Activated naive CD4-positive, alpha-beta T cell treated with anti-CD3 and anti-CD28 coated beads for 36 hours (primary cell): ENCODE measurements at regions not wholly inside any gene's neighbourhood (a gene's known extent, or its start where the extent isn't known, plus 50 kb on each side); places are given as distances from the start of the nearest gene placed in this dataset.

Experiments used
- CTCF ChIA-PET: fragments of 350-600 bp; sonication (Branson Sonifier 250); formaldehyde crosslinking; loops from one replicate; lab custom pipeline; 2021; ENCODE audit warnings: antibody characterized with exemption; lab: Charles Lee
- DNase-seq: peaks from one replicate; pipeline ENCODE4 v3.0.0-alpha.2; 2020
- H3K27ac Mint-ChIP-seq: one replicate; pipeline ENCODE4 v1.8.0; 2021; ENCODE audit warnings: mild to moderate bottlenecking, mixed read lengths
- H3K27me3 Mint-ChIP-seq: one replicate; pipeline ENCODE4 v1.8.0; 2021; ENCODE audit warnings: low read depth, mixed read lengths
- H3K36me3 Mint-ChIP-seq: one replicate; pipeline ENCODE4 v1.8.0; 2021; ENCODE audit warnings: low read depth, mixed read lengths
- H3K4me1 Mint-ChIP-seq: one replicate; pipeline ENCODE4 v1.8.0; 2021; ENCODE audit warnings: low read depth, mixed read lengths
- H3K4me3 Mint-ChIP-seq: one replicate; pipeline ENCODE4 v1.8.0; 2021; ENCODE audit warnings: mild to moderate bottlenecking, moderate library complexity, mixed read lengths
- H3K9me3 Mint-ChIP-seq: one replicate; pipeline ENCODE4 v1.8.0; 2021; ENCODE audit warnings: mixed read lengths
- intact Hi-C: fragments of 100-400 bp; cut with micrococcal nuclease; formaldehyde crosslinking; loops from one replicate; pipeline ENCODE4 v1.15.1; 2023

DNA sequence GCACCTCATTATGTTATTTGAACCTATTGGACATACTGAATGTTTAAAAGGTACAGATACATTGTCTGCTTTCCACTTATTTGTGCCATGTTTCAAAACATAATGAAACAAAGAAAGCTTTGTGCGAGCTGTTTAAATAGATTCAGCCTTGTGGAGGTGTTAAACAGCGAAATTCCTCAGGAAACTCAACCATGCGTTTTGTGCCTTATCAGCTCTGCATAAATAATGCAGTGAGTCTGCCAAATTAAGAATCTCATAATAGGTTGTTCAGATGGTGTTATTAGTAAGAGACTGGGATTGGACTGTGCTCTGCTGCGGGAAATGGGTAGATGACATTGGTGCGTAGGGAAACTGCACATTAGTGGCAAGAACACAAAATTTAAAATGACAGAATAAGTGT lies 163.7 kb upstream of the CLEC14A start:
- H3K4me3 Mint-ChIP-seq: no peak overlapping the region
- intact Hi-C loops: no loop called here
- DNase-seq: no peak
- no peak overlapping the region for H3K27ac Mint-ChIP-seq
- CTCF ChIA-PET: no interaction called here
- H3K27me3 Mint-ChIP-seq: no peaks in the 10 kb centered on the region
- H3K4me1 Mint-ChIP-seq: no peaks in the 10 kb centered on the region
- H3K9me3 Mint-ChIP-seq: peaks cover 10% of the 10 kb centered on the region
- H3K36me3 Mint-ChIP-seq: peaks cover 1% of the 10 kb centered on the region

DNA sequence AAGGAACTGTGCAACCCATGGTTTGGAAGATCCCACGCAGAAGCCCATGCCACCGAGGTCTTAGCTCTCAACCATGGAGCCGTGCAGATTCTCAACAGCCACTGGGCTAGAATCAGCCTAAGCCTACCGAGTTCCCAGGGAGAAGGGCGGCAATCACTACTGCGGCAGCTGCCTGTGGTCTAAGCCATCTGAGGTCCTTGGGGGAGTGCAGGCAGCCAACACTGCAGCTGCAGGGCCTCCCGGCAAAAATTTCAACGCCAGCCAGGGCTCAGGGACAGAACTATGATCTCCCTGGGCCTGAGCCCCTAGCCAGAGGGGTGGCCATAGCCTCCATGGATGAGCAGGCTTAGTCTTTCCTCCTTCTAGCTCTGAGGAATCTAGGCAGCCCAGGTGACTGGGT lies 156.8 kb upstream of the CLEC14A start:
- Mint-ChIP-seq H3K4me1 (no peaks in the 10 kb centered on the region), H3K27ac (no peak overlapping the region), H3K27me3 (peaks cover 14% of the 10 kb centered on the region), H3K36me3 (no peaks in the 10 kb centered on the region), H3K9me3 (no peaks in the 10 kb centered on the region), H3K4me3 (no peak overlapping the region)
- intact Hi-C loops: no loop called here
- no peak for DNase-seq
- CTCF ChIA-PET: no interaction called here

DNA sequence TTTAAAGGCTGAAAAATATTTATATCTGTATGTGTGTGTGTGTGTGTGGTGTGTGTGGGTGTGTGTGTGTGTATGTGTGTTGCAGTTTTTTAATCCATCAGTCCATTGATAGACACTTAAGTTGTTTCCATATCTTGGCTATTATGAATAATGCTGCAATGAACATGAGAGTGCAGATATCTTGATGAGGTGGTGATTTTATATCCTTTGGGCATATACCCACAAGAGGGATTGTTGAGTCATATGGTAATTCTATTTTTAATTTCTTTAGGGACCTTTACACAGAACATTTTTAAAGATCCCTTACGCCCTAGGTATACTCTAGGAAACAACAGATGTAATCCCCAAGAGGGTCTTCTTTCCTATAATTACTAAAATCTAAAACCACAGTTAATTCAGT lies 154.5 kb upstream of the CLEC14A start:
- no peaks in the 10 kb centered on the region for H3K9me3 Mint-ChIP-seq
- intact Hi-C loops: no loop called here
- no peak overlapping the region for H3K4me3 Mint-ChIP-seq
- DNase-seq: no peak
- H3K36me3 Mint-ChIP-seq: no peaks in the 10 kb centered on the region
- no peak overlapping the region for H3K27ac Mint-ChIP-seq
- H3K27me3 Mint-ChIP-seq: peaks cover 16% of the 10 kb centered on the region
- H3K4me1 Mint-ChIP-seq: no peaks in the 10 kb centered on the region
- CTCF ChIA-PET: no interaction called here

DNA sequence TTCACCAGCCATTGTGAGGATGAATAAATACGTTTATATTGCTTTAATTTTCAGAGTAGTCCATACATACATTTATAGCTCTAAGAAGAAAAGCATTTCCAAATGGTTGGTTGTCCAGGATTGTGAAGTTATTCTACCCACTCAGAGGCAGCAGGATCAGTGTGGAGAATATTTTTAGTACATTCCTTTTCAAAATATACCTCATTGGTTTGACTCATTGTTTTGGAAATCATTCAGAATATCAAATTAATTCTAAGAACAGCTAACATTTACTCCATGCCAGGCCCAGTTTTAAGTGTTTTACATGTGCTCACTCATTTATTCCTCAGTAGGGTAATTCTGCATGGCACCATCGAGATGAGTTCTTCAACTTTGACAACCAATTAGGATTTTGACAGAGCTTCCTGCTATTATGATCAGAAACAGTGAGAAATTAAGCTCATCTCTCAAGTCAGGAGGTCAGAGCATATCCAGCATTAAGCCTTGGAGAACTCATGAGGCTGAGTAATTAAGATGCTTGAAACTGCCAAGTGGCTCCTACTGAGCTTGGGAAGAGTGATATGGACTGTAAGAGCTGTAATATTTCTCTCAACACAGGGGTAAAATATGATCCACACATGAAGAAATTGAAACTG lies 153.3 kb upstream of the CLEC14A start:
- H3K4me1 Mint-ChIP-seq: no peaks in the 10 kb centered on the region
- DNase-seq: no peak
- intact Hi-C loops: no loop called here
- peaks cover 16% of the 10 kb centered on the region for H3K27me3 Mint-ChIP-seq
- H3K9me3 Mint-ChIP-seq: no peaks in the 10 kb centered on the region
- no peaks in the 10 kb centered on the region for H3K36me3 Mint-ChIP-seq
- H3K27ac Mint-ChIP-seq: no peak overlapping the region
- H3K4me3 Mint-ChIP-seq: no peak overlapping the region
- CTCF ChIA-PET: interaction anchor here (0.6 kb wide), 1 partner anchor 196 kb away, joined by 3 read pairs; no protein-coding TSS in a partner anchor

DNA sequence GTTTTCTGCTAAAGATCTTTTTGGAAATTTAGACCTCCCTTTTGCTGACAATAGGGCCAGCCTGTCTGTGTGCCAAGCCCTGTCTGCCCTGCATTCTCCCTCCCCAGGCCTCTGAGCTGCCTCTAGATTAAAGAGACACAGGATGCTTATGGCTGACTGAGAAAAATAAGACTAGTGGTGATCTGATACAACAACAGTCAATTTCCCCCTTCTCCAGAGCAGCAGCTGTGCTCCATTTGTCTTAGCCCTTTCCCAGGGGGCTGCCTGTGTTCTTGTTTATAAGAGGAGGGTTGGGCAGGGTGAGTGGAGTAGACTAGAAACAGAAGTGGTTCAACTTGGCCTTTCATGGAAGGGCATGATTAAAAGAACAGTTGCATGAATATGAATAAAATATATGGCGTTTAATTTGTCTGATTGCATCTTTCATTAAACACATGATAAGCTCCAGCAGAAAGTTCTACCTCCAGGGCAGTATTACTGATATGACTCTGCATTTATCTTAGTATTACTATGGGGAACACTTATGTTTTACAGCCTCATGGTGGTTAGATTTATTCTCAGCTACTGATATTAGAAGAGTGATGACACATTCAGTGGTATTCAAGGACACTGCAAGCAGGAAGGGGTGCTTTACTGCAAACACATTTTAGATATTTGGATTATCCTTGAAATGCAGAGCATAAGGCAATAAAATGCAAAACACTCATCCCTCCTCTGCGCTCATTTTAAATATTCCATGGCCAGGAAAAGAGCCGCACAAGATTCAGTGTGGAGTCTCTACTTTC lies 150.2 kb upstream of the CLEC14A start:
- no peak overlapping the region for H3K27ac Mint-ChIP-seq
- DNase-seq: no peak
- intact Hi-C loops: no loop called here
- H3K9me3 Mint-ChIP-seq: no peaks in the 10 kb centered on the region
- no peaks in the 10 kb centered on the region for H3K36me3 Mint-ChIP-seq
- CTCF ChIA-PET: interaction anchor here (0.9 kb wide), 1 partner anchor 1176 kb away, joined by 3 read pairs; no protein-coding TSS in a partner anchor
- H3K4me1 Mint-ChIP-seq: no peaks in the 10 kb centered on the region
- no peak overlapping the region for H3K4me3 Mint-ChIP-seq
- peaks cover 4% of the 10 kb centered on the region for H3K27me3 Mint-ChIP-seq

DNA sequence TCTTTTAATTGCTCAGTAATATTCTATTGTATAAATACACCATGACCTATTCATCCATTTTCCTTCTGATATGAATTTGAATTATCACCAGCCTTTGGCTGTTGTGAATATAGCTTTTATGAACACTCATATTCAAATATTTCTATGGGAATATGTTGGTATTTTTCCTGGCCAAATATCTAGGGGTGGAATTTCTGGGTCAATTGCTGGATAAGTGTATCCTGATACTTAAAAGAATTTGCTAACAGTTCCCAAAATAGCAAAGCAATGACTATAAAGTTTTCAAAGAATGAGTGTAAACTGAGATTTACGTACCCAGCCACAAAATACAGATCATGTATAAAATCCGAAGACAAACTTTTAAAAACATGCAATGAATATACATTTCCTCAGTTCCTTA lies 148.7 kb upstream of the CLEC14A start:
- Mint-ChIP-seq H3K4me1 (no peaks in the 10 kb centered on the region), H3K4me3 (no peak overlapping the region), H3K27me3 (peaks cover 2% of the 10 kb centered on the region), H3K36me3 (no peaks in the 10 kb centered on the region), H3K9me3 (no peaks in the 10 kb centered on the region), H3K27ac (no peak overlapping the region)
- no peak for DNase-seq
- CTCF ChIA-PET: no interaction called here
- intact Hi-C loops: no loop called here

DNA sequence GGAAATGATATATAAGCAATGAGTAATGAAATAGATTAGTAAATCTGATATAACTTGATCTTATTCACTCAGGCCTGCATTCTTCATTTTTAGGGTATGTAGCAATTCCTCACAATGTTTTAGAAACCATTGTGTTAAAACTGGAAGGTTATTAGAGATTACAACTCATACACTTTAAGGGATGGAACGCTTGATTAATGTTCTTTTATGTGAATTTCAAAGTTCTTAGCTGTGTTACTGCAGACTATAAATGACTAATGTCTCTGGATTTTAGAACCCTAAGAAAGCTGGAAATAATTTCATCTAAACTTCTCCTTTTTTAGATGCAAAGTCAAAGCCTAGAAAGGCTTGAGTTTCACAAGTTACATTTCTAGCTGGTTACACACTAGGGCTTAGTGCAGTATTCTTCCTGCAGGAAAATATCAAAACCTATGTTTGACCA lies 148.2 kb upstream of the CLEC14A start:
- Mint-ChIP-seq H3K9me3 (no peaks in the 10 kb centered on the region), H3K27ac (no peak overlapping the region), H3K36me3 (no peaks in the 10 kb centered on the region), H3K27me3 (peaks cover 2% of the 10 kb centered on the region), H3K4me1 (no peaks in the 10 kb centered on the region), H3K4me3 (no peak overlapping the region)
- DNase-seq: no peak
- CTCF ChIA-PET: no interaction called here
- intact Hi-C loops: no loop called here

DNA sequence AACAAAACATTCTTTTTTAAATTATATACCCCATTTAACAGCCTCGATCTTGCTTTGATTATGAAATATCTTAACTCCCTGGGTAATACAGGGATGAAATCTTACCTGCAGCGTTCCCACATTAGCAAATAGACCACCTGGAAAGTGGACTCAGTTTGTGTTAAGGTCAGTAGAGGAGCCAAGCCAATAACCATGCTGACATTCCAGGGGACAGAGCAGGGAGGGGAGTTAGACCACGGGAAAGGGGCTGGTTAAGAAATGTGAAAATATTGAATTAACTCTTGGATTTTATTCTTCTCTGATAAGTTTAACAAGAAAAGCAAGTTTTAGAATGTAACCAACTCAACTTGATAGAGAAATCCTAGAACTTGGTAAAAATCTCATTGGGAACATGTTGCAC lies 144.9 kb upstream of the CLEC14A start:
- CTCF ChIA-PET: no interaction called here
- H3K4me3 Mint-ChIP-seq: no peak overlapping the region
- H3K4me1 Mint-ChIP-seq: no peaks in the 10 kb centered on the region

DNA sequence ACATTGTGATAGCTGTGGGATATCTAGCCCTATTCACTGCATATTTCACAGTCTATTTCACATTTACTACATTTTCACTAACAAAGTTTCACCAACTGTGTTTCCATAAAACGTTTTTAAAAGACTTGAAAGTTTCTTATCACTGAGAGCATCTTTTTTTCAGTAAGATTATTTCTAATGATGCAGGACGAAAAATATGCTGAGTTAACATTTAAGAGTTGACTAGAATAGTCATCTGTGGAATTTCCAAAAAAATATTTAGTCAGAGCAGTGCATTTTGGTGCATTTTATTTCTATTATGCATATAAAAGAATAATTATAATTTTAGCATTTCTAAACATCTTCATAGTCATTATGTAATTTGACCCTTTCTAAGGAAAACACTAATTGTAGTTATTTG lies 143.8 kb upstream of the CLEC14A start:
- Mint-ChIP-seq H3K36me3 (no peaks in the 10 kb centered on the region), H3K4me1 (no peaks in the 10 kb centered on the region), H3K27ac (no peak overlapping the region), H3K27me3 (no peaks in the 10 kb centered on the region), H3K9me3 (no peaks in the 10 kb centered on the region), H3K4me3 (no peak overlapping the region)
- no peak for DNase-seq
- intact Hi-C loops: no loop called here
- CTCF ChIA-PET: no interaction called here

More for the DNA sequence above, 144.9 kb upstream of the CLEC14A start:
- no peaks in the 10 kb centered on the region for H3K9me3 Mint-ChIP-seq
- no peak overlapping the region for H3K27ac Mint-ChIP-seq
- intact Hi-C loops: no loop called here
- H3K36me3 Mint-ChIP-seq: no peaks in the 10 kb centered on the region
- no peak for DNase-seq
- no peaks in the 10 kb centered on the region for H3K27me3 Mint-ChIP-seq

DNA sequence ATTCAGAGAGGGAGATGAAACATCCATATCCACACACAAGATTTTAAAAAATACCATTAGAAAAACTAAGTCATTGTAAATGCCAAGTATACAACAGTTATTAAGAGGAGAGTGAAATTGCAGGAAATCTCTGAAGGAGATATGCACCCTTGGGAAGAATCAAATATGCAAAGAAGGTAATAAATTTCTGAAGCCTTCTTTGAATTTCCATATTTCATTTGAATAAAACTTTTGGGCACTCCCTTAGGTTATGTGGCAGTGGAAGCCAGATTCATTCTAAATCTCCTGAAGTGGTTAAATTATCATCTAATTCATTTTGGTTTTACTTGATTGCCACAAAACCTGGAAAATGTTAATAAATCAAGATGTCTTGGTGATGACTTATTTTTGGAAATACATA lies 138.9 kb upstream of the CLEC14A start:
- DNase-seq: no peak
- intact Hi-C loops: no loop called here
- Mint-ChIP-seq H3K9me3 (no peaks in the 10 kb centered on the region), H3K4me1 (no peaks in the 10 kb centered on the region), H3K36me3 (no peaks in the 10 kb centered on the region), H3K27me3 (peaks cover 5% of the 10 kb centered on the region), H3K4me3 (no peak overlapping the region), H3K27ac (no peak overlapping the region)
- CTCF ChIA-PET: no interaction called here

DNA sequence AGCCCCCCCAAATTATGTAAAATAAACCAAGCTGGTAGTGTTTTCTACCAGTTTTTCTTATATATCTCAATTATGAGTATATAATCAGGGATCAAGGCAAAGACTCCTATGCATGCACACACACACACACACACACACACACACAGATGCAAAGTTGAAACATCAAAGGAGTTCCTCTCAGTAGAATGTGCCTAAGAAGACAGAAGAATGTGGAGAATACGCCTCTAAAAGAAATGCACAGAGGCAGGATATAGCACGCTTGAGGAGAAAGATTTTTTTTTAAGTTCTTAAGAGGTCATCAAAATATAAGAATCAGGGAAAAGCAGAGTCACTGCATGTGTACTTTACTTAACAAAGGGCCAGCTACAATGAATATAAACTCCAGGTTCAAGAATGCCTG lies 138.2 kb upstream of the CLEC14A start:
- no peaks in the 10 kb centered on the region for H3K36me3 Mint-ChIP-seq
- no peaks in the 10 kb centered on the region for H3K4me1 Mint-ChIP-seq
- CTCF ChIA-PET: no interaction called here
- H3K4me3 Mint-ChIP-seq: no peak overlapping the region
- H3K27ac Mint-ChIP-seq: no peak overlapping the region
- intact Hi-C loops: no loop called here
- peaks cover 5% of the 10 kb centered on the region for H3K27me3 Mint-ChIP-seq
- no peak for DNase-seq
- no peaks in the 10 kb centered on the region for H3K9me3 Mint-ChIP-seq

DNA sequence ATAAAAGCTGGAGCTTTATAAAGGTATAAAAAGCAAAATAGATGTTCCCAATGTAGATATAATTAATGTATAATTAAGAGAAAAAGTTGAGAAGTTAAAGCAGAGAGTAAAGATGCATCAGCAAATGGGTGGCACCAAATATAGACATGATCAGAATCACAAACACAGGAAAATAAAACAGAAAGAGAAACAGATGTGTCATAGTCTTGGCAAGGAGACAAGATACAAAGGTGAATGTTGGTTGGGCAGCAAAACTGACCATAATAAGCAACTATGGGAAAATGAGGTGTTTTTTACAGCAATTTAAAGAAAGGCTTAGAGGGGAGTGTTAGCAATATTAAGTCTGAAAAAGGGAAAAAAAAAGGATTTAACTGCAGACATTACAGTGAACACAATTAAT lies 135.4 kb upstream of the CLEC14A start:
- intact Hi-C loops: no loop called here
- Mint-ChIP-seq H3K36me3 (no peaks in the 10 kb centered on the region), H3K4me3 (no peak overlapping the region), H3K27me3 (peaks cover 5% of the 10 kb centered on the region), H3K9me3 (no peaks in the 10 kb centered on the region), H3K4me1 (no peaks in the 10 kb centered on the region), H3K27ac (no peak overlapping the region)
- CTCF ChIA-PET: no interaction called here
- DNase-seq: no peak

DNA sequence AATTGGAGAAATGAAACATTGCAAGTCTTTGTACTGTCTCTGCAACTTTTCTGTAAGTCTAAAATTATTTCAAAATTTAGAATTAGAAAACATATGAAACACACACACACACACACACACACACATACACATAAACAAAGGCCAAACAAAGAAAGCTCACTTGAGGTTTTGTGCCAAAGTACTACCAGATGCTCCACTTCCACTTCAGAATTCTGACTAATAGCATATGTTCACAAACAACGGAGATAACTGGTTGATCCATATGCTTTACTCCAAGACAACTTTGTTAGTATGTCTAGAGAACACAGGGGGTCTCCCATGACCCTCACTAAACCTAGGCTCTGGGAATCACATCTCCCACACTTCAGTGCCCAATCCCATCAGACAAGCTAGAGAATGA lies 133.8 kb upstream of the CLEC14A start:
- no peaks in the 10 kb centered on the region for H3K9me3 Mint-ChIP-seq
- DNase-seq: no peak
- H3K36me3 Mint-ChIP-seq: no peaks in the 10 kb centered on the region
- H3K4me1 Mint-ChIP-seq: no peaks in the 10 kb centered on the region
- CTCF ChIA-PET: no interaction called here
- H3K4me3 Mint-ChIP-seq: no peak overlapping the region
- H3K27me3 Mint-ChIP-seq: peaks cover 8% of the 10 kb centered on the region
- H3K27ac Mint-ChIP-seq: no peak overlapping the region
- intact Hi-C loops: no loop called here
